Astrocyte (in vitro differentiated cells and primary cell): ENCODE measurements at regions not wholly inside any gene's neighbourhood (a gene's known extent, or its start where the extent isn't known, plus 50 kb on each side); places are given as distances from the start of the nearest gene placed in this dataset.
"Not testable (repeated sequence)": the region's sequence is repeated elsewhere in the genome, so short reads cannot be mapped to it uniquely, and the experiment has no call there.

Experiments
- DNase-seq: peaks from one replicate; pipeline ENCODE4 v3.0.0-alpha.2; 2010; ENCODE audit warnings: low read depth
- FAIRE-seq: peaks from 2 replicates; lab custom pipeline; 2011; peaks lifted over from hg19 to GRCh38; lab: Jason Lieb, UNC
- H2AFZ ChIP-seq: 2 replicates; pipeline ENCODE4 v1.6.0; 2012; ENCODE audit warnings: low read depth, low read length, inconsistent platforms
- H3K27ac ChIP-seq: 2 replicates; pipeline ENCODE4 v1.5.1; 2011; ENCODE audit warnings: low read depth, low read length, inconsistent platforms
- H3K27me3 ChIP-seq: 2 replicates; pipeline ENCODE4 v1.6.0; 2011; ENCODE audit warnings: low read length, inconsistent platforms; ENCODE audit not compliant: insufficient read depth
- H3K36me3 ChIP-seq: 2 replicates; pipeline ENCODE4 v1.5.1; 2011; ENCODE audit warnings: low read length, inconsistent platforms; ENCODE audit not compliant: insufficient read depth
- H3K4me1 ChIP-seq: 2 replicates; pipeline ENCODE4 v1.5.1; 2011; ENCODE audit warnings: low read length, inconsistent platforms; ENCODE audit not compliant: insufficient read depth
- H3K4me2 ChIP-seq: 2 replicates; pipeline ENCODE4 v1.6.0; 2012; ENCODE audit warnings: low read length, inconsistent platforms
- H3K4me3 ChIP-seq: 2 replicates; pipeline ENCODE4 v1.5.1; 2011; ENCODE audit warnings: low read depth, mild to moderate bottlenecking, low read length, inconsistent platforms; ENCODE audit not compliant: insufficient read depth
- H3K79me2 ChIP-seq: 2 replicates; pipeline ENCODE4 v1.6.0; 2012; ENCODE audit warnings: mild to moderate bottlenecking, low read length, inconsistent platforms; ENCODE audit not compliant: insufficient read depth
- H3K9ac ChIP-seq: 2 replicates; pipeline ENCODE4 v1.6.0; 2012; ENCODE audit warnings: mild to moderate bottlenecking, low read length, inconsistent platforms
- H3K9me3 ChIP-seq: 2 replicates; pipeline ENCODE4 v1.5.1; 2012; ENCODE audit warnings: low read depth, mild to moderate bottlenecking, low read length, inconsistent platforms; ENCODE audit not compliant: insufficient read depth
- H4K20me1 ChIP-seq: 2 replicates; pipeline ENCODE4 v1.6.0; 2012; ENCODE audit warnings: low read length, inconsistent platforms; ENCODE audit not compliant: insufficient read depth
- H3K27ac Mint-ChIP-seq: one replicate; pipeline ENCODE4 v1.8.0; 2021; ENCODE audit warnings: mild to moderate bottlenecking, mixed read lengths; ENCODE audit not compliant: unreplicated experiment
- H3K27me3 Mint-ChIP-seq: one replicate; pipeline ENCODE4 v1.8.0; 2021; ENCODE audit warnings: low read depth, mixed read lengths; ENCODE audit not compliant: unreplicated experiment
- H3K36me3 Mint-ChIP-seq: one replicate; pipeline ENCODE4 v1.8.0; 2021; ENCODE audit warnings: low read depth, mixed read lengths; ENCODE audit not compliant: unreplicated experiment
- H3K4me1 Mint-ChIP-seq: one replicate; pipeline ENCODE4 v1.8.0; 2021; ENCODE audit warnings: low read depth, mixed read lengths; ENCODE audit not compliant: unreplicated experiment
- H3K4me3 Mint-ChIP-seq: one replicate; pipeline ENCODE4 v1.8.0; 2021; ENCODE audit warnings: mild to moderate bottlenecking, moderate library complexity, mixed read lengths; ENCODE audit not compliant: unreplicated experiment
- H3K9me3 Mint-ChIP-seq: one replicate; pipeline ENCODE4 v1.8.0; 2021; ENCODE audit warnings: mild to moderate bottlenecking, mixed read lengths; ENCODE audit not compliant: unreplicated experiment
- EZH2 ChIP-seq: IDR thresholded peaks from 2 replicates; pipeline ENCODE4 v1.6.1; 2012; ENCODE audit warnings: mild to moderate bottlenecking, low read length, inconsistent platforms; ENCODE audit not compliant: insufficient read depth
- TF ChIP-seq, protein P1 (sequence below): IDR thresholded peaks from 2 replicates; pipeline ENCODE4 v1.5.1; 2011; ENCODE audit warnings: low read depth, mild to moderate bottlenecking, inconsistent platforms, low read length, moderate library complexity; ENCODE audit not compliant: insufficient read depth

DNA sequence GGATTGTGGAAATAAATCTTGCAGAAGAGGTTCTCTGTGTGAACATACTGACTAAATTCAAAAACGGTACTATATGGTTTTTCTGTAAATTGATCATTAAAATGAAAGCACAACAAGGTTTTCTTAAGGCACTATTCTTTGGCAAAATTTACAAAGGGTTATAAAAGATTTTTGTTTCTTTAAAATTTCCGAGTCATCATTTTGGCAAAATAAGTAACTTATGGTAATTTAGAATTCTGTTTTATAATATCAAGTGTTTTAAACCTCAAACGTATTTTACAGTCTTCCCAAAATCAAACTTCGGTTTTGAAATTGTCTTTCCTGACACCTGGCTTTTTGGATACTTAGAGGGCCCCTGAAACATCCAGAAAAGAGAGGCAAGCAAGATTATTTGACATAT, 101.9 kb upstream of the TFPI start:
- Histone ChIP-seq H3K4me1 (no peaks in the 10 kb centered on the region), H3K9ac (no peak overlapping the region), H4K20me1 (no peaks in the 10 kb centered on the region), H3K27me3 (no peaks in the 10 kb centered on the region), H3K79me2 (no peaks in the 10 kb centered on the region), H3K4me3 (no peak overlapping the region), H2AFZ (no peak overlapping the region), H3K27ac (no peak overlapping the region), H3K9me3 (no peaks in the 10 kb centered on the region), H3K36me3 (no peaks in the 10 kb centered on the region), H3K4me2 (no peak overlapping the region)
- H3K27ac Mint-ChIP-seq: no peak overlapping the region
- peaks cover 4% of the 10 kb centered on the region for H3K9me3 Mint-ChIP-seq
- H3K27me3 Mint-ChIP-seq: peaks cover 3% of the 10 kb centered on the region
- TF ChIP-seq, protein P1, sequence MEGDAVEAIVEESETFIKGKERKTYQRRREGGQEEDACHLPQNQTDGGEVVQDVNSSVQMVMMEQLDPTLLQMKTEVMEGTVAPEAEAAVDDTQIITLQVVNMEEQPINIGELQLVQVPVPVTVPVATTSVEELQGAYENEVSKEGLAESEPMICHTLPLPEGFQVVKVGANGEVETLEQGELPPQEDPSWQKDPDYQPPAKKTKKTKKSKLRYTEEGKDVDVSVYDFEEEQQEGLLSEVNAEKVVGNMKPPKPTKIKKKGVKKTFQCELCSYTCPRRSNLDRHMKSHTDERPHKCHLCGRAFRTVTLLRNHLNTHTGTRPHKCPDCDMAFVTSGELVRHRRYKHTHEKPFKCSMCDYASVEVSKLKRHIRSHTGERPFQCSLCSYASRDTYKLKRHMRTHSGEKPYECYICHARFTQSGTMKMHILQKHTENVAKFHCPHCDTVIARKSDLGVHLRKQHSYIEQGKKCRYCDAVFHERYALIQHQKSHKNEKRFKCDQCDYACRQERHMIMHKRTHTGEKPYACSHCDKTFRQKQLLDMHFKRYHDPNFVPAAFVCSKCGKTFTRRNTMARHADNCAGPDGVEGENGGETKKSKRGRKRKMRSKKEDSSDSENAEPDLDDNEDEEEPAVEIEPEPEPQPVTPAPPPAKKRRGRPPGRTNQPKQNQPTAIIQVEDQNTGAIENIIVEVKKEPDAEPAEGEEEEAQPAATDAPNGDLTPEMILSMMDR: no peak
- TF ChIP-seq EZH2: no peak
- H3K36me3 Mint-ChIP-seq: no peaks in the 10 kb centered on the region
- no peaks in the 10 kb centered on the region for H3K4me1 Mint-ChIP-seq
- FAIRE-seq: no peak
- DNase-seq: no peak
- H3K4me3 Mint-ChIP-seq: no peak overlapping the region

DNA sequence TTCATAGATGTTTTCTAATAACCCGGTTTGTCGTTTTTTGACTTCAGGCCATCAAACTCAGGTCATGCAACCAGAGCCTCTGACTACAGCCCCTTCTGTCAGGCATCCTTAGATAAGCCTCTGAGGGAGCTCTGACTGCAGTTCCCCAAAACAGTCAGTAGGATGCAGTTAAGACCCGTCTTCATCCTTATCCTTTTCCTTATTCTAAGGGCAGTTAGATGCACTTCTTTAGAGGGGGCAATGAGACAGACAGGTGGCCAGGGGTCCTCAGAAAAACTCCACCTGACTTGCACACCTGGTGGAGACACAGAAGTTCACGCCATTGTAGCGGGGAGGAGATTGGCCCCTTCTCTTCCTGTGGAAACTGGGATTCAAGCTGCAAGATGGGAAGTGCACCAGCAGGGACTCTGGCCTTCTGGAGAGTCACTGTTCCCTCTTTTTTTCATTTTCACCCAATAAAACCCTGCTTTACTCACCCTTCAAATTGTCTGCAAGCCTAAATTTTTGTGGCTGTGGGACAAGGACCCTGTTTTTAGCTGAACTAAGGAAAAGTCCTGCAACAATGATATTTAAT, 104.8 kb upstream of the TFPI start:
- Mint-ChIP-seq H3K4me1 (no peaks in the 10 kb centered on the region), H3K27ac (no peak overlapping the region), H3K27me3 (peaks cover 3% of the 10 kb centered on the region), H3K36me3 (no peaks in the 10 kb centered on the region), H3K4me3 (no peak overlapping the region), H3K9me3 (peaks cover 4% of the 10 kb centered on the region)
- Histone ChIP-seq H3K9me3 (no peaks in the 10 kb centered on the region), H3K4me2 (no peak overlapping the region), H3K4me3 (no peak overlapping the region), H3K9ac (no peak overlapping the region), H3K79me2 (no peaks in the 10 kb centered on the region), H3K4me1 (no peaks in the 10 kb centered on the region), H4K20me1 (no peaks in the 10 kb centered on the region), H3K27me3 (no peaks in the 10 kb centered on the region), H3K27ac (no peak overlapping the region), H2AFZ (peak overlapping the region; percentile 43), H3K36me3 (no peaks in the 10 kb centered on the region)
- TF ChIP-seq, protein P1: peak; percentile 21
- no peak for TF ChIP-seq EZH2
- DNase-seq (peak; percentile 10), FAIRE-seq (no peak)

DNA sequence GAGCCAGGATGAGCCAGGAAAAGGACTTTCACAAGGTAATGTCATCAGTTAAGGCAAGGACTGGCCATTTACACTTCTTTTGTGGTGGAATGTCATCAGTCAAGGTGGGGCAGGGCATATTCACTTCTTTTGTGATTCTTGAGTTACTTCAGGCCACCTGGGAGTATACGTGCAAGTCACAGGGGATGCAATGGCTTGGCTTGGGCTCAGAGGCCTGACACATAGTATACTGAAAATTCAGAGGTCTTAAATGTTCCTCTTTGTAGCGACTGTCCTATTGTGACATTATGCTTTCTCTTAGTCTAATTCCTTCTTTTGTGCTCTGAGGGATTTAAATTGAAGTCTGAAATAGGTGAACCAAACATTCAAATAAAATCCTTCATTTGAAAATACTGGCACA, 121.8 kb upstream of the TFPI start:
- not testable (repeated sequence) for DNase-seq, H3K27ac ChIP-seq, H3K4me3 ChIP-seq, H2AFZ ChIP-seq, H3K4me2 ChIP-seq, FAIRE-seq, H3K9me3 ChIP-seq, H3K27me3 ChIP-seq, H3K27ac Mint-ChIP-seq, H3K36me3 Mint-ChIP-seq, H3K27me3 Mint-ChIP-seq, H3K4me1 ChIP-seq, H3K9ac ChIP-seq, H3K4me1 Mint-ChIP-seq, H3K36me3 ChIP-seq, H4K20me1 ChIP-seq, H3K4me3 Mint-ChIP-seq, H3K9me3 Mint-ChIP-seq, H3K79me2 ChIP-seq
